GM18907 (cell line): ENCODE measurements at regions not wholly inside any gene's neighbourhood (a gene's known extent, or its start where the extent isn't known, plus 50 kb on each side); places are given as distances from the start of the nearest gene placed in this dataset.

Source experiments
- ATAC-seq: cut with Tn5 transposase; IDR thresholded peaks from one replicate; pipeline ENCODE4 v1.9.1; 2021; ENCODE audit warnings: mild to moderate bottlenecking, moderate library complexity; ENCODE audit not compliant: unreplicated experiment

- ATAC-seq = no peak
Measured at GRCh38 chr13:30359991-30360390, 52.6 kb upstream of the KATNAL1 start.

DNA sequence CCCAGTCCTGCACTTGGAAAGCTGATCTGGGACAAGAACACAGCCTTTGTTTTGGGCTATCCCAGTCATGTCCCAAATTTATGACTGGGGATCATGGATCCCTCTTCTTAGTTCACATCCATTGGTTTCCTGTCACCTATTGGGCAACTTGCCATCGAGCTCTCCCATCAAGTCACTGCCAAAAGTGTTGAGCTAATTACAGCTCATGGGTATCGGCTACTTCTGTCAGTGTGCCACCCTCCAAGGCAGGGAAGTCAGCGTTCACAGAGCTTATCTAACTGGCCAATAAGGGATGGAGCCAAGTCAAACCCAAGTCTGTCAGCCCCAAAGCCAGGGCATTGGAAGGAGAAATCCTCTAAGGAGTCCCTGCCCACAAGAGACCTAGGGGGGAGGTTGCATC lies 53.2 kb upstream of the KATNAL1 start:
- no peak for ATAC-seq

DNA sequence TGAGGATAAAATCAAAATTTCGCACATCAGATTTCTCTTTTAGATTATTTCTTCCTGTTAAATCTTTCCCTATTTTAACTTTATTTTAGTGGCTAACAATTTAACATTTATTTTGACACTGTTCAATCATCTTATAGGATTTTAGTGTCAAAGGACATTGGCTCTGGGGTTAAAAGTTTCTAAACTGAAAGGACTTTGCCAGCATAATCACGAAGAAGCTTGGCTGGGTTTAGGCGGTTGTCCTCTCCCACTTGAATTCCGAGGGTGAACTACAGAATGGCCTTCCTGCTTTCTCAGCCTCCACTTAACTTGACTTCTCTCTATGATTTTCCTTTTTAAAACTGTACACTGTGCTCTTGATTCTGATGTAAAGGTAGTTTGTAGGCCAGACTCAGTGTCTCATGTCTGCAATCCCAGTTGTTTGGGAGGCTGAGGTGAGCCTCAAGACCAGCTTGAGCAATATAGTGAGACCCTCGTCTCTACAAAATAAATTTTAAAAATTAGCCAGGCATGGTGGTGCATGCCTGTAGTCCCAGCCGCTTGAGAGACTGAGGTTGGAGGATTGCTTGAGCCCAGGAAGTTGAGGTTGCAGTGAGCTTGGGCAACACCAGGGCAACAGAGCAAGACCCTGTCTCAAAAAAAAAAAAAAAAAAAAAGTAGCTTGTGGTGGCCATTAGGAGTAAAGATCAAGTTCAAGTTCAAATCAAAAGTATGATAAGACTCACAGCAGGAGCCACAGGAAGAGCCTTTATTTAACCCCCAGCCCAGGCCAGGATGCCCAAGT lies 54.8 kb upstream of the KATNAL1 start:
- ATAC-seq = no peak

GRCh38 chr13:30362869-30363268 lies 55.5 kb upstream of the KATNAL1 start:
- no peak for ATAC-seq

GRCh38 chr13:30363725-30364124 lies 56.4 kb upstream of the KATNAL1 start:
- no peak for ATAC-seq

GRCh38 chr13:30364133-30364532 lies 56.8 kb upstream of the KATNAL1 start:
- no peak for ATAC-seq

DNA sequence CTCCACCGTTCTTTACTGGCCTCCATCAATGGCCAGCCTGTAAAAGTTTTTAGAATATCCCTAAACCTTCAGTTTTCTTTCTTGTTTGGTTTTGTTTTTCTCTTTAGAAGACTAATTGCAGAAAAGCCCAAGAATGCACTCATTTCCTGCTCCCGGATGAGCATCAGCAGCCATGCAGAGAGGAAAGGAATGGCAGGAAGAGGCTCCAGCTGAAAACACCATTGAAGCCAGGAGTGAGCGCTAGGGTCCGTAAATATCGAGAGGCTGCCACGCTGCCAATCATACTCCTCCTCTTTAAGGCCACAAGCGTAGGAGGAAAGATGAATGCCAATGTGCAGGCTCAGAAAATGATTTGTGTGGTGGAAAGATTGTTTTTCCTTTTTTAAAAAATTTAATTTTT lies 57.4 kb upstream of the UBE2L5 start:
- no peak for ATAC-seq

GRCh38 chr13:30366088-30366487 lies 56.2 kb upstream of the UBE2L5 start:
- ATAC-seq = no peak

DNA sequence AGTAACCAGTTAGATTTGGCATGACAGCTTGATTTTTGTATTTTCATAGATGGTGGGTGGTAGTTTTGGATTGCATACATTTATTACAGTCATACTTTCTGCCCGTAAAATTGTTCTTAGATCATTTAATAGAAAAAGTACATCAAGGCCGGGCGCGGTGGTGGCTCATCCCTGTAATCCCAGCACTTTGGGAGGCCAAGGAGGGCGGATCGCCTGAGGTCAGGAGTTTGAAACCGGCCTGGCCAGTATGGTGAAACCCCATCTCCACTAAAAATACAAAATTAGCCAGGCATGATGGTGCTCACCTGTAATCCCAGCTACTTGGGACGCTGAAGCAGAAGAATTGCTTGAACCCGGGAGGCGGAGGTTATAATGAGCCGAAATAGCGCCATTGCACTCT lies 55.0 kb upstream of the UBE2L5 start:
- no peak for ATAC-seq

- ATAC-seq = no peak
Measured at GRCh38 chr13:30370146-30370545, 52.1 kb upstream of the UBE2L5 start.

DNA sequence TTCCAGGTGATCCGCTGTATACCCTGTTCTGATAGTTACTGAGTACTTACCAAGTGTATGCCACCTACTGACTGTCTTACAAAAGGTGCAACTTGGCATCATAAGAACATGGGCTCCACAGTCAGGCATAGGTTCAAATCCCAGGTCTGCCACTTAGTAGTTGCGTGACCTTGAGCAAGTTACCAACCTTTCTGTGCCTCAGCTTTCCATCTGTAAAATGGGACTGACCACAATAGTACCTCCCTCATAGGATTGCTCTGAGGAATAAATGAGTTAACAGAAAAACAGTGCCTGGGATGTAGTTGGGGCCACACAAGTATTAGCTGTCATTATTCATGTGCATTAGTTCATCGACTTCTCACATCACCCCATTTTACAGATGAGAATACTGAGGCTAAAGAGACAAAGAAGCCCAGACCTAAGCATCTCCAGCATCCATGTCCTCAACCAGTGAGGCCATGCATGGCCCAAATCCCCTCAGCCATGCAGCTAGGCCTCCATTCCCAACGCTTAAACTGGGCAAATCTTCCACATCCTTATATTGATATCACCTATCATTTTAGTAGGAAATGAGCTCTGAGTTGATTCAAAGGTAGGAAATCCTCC lies 51.3 kb upstream of the UBE2L5 start:
- ATAC-seq = no peak

- ATAC-seq = peak; percentile 78
Measured at GRCh38 chr13:30371649-30372265, 50.5 kb upstream of the UBE2L5 start.
